ENCODE measurements at regions not wholly inside any gene's neighbourhood (a gene's known extent, or its start where the extent isn't known, plus 50 kb on each side); places are given as distances from the start of the nearest gene placed in this dataset.

DNA sequence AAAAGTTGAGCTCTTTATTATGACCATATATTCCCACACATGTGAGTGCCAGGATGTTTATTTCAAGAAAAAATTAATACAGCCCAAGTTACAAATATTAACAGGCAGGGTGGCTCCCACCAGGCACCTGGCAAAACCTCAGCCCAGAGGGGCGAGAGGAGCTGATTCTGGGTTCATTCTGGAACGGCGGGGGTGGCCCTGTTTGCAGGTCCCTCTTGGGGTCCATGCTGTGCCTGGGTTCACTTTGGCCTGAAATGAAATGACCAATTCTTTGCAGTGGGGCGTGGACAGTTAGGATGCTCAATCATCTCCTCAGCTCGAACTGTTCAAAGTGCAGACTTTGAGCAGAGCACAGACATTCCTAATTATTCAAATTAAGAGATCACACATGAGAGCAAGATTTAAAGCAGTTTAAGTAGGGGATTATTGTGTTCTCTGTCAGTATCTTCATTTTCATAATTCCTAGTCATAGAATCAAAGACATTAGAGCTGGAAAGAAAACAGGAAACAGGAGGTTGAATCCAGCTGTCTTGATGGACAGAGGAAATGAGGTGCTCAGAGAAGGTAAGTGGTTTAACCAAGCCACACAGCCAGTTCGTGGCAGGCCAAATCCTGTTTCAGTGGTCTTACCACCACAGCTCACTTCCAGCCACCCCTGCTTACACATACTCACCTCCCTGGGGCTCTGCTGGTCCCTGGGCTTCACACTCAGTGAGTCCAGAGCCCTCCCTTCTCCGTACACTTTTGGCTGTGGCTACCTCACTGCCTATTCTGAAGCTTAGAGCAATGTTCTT lies 363.9 kb upstream of the TNRC6C start:
- TF ChIP-seq, protein P1, sequence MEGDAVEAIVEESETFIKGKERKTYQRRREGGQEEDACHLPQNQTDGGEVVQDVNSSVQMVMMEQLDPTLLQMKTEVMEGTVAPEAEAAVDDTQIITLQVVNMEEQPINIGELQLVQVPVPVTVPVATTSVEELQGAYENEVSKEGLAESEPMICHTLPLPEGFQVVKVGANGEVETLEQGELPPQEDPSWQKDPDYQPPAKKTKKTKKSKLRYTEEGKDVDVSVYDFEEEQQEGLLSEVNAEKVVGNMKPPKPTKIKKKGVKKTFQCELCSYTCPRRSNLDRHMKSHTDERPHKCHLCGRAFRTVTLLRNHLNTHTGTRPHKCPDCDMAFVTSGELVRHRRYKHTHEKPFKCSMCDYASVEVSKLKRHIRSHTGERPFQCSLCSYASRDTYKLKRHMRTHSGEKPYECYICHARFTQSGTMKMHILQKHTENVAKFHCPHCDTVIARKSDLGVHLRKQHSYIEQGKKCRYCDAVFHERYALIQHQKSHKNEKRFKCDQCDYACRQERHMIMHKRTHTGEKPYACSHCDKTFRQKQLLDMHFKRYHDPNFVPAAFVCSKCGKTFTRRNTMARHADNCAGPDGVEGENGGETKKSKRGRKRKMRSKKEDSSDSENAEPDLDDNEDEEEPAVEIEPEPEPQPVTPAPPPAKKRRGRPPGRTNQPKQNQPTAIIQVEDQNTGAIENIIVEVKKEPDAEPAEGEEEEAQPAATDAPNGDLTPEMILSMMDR (IDR thresholded peaks at IDR 0.05): no peak
- TF ChIP-seq NFE2L1 (CRISPR knock-in tag; IDR thresholded peaks at IDR 0.05) (no peak), SMAD4 (CRISPR knock-in tag; IDR thresholded peaks at IDR 0.05) (no peak), ZNF138 (CRISPR knock-in tag; conservative IDR thresholded peaks at IDR 0.05) (no peak)
- TF ChIP-seq, protein P2, sequence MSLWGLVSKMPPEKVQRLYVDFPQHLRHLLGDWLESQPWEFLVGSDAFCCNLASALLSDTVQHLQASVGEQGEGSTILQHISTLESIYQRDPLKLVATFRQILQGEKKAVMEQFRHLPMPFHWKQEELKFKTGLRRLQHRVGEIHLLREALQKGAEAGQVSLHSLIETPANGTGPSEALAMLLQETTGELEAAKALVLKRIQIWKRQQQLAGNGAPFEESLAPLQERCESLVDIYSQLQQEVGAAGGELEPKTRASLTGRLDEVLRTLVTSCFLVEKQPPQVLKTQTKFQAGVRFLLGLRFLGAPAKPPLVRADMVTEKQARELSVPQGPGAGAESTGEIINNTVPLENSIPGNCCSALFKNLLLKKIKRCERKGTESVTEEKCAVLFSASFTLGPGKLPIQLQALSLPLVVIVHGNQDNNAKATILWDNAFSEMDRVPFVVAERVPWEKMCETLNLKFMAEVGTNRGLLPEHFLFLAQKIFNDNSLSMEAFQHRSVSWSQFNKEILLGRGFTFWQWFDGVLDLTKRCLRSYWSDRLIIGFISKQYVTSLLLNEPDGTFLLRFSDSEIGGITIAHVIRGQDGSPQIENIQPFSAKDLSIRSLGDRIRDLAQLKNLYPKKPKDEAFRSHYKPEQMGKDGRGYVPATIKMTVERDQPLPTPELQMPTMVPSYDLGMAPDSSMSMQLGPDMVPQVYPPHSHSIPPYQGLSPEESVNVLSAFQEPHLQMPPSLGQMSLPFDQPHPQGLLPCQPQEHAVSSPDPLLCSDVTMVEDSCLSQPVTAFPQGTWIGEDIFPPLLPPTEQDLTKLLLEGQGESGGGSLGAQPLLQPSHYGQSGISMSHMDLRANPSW (CRISPR knock-in tag; conservative IDR thresholded peaks at IDR 0.05; ENCODE audit: low read depth): no peak
- TF ChIP-seq, protein P3, sequence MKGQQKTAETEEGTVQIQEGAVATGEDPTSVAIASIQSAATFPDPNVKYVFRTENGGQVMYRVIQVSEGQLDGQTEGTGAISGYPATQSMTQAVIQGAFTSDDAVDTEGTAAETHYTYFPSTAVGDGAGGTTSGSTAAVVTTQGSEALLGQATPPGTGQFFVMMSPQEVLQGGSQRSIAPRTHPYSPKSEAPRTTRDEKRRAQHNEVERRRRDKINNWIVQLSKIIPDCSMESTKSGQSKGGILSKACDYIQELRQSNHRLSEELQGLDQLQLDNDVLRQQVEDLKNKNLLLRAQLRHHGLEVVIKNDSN (CRISPR knock-in tag; IDR thresholded peaks at IDR 0.05): no peak
- TF ChIP-seq, protein P4, sequence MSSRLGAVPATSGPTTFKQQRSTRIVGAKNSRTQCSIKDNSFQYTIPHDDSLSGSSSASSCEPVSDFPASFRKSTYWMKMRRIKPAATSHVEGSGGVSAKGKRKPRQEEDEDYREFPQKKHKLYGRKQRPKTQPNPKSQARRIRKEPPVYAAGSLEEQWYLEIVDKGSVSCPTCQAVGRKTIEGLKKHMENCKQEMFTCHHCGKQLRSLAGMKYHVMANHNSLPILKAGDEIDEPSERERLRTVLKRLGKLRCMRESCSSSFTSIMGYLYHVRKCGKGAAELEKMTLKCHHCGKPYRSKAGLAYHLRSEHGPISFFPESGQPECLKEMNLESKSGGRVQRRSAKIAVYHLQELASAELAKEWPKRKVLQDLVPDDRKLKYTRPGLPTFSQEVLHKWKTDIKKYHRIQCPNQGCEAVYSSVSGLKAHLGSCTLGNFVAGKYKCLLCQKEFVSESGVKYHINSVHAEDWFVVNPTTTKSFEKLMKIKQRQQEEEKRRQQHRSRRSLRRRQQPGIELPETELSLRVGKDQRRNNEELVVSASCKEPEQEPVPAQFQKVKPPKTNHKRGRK (CRISPR knock-in tag; IDR thresholded peaks at IDR 0.05; ENCODE audit: borderline replicate concordance): no peak
- TF ChIP-seq, protein P5, sequence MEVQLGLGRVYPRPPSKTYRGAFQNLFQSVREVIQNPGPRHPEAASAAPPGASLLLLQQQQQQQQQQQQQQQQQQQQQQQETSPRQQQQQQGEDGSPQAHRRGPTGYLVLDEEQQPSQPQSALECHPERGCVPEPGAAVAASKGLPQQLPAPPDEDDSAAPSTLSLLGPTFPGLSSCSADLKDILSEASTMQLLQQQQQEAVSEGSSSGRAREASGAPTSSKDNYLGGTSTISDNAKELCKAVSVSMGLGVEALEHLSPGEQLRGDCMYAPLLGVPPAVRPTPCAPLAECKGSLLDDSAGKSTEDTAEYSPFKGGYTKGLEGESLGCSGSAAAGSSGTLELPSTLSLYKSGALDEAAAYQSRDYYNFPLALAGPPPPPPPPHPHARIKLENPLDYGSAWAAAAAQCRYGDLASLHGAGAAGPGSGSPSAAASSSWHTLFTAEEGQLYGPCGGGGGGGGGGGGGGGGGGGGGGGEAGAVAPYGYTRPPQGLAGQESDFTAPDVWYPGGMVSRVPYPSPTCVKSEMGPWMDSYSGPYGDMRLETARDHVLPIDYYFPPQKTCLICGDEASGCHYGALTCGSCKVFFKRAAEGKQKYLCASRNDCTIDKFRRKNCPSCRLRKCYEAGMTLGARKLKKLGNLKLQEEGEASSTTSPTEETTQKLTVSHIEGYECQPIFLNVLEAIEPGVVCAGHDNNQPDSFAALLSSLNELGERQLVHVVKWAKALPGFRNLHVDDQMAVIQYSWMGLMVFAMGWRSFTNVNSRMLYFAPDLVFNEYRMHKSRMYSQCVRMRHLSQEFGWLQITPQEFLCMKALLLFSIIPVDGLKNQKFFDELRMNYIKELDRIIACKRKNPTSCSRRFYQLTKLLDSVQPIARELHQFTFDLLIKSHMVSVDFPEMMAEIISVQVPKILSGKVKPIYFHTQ (CRISPR knock-in tag; IDR thresholded peaks at IDR 0.05): no peak

All from WTC11 (cell line).